HL-60 (cell line): ENCODE measurements at regions not wholly inside any gene's neighbourhood (a gene's known extent, or its start where the extent isn't known, plus 50 kb on each side); places are given as distances from the start of the nearest gene placed in this dataset.

Experiments
- DNase-seq, 2 experiments: peaks; one replicate each; pipeline ENCODE4 v3.0.0-alpha.2; 2010 to 2020; ENCODE audit warnings: low read depth in 1 of 2, low spot score in 1 of 2
- H3K27ac ChIP-seq: fragments of 250-450 bp; sonication (Bioruptor Pico); replicated peaks from 2 replicates; pipeline ENCODE4 v1.5.1; 2020; ENCODE audit warnings: mild to moderate bottlenecking, moderate library complexity
- H3K27me3 ChIP-seq: fragments of 250-450 bp; sonication (Bioruptor Pico); 2 replicates; pipeline ENCODE4 v1.5.1; 2021; ENCODE audit warnings: mild to moderate bottlenecking, moderate library complexity; ENCODE audit not compliant: insufficient read depth, poor library complexity, severe bottlenecking
- H3K4me3 ChIP-seq: replicated peaks from 2 replicates; pipeline ENCODE4 v1.5.1; 2011; ENCODE audit warnings: mild to moderate bottlenecking, control low read depth, low read length; ENCODE audit not compliant: insufficient read depth
- GABPA ChIP-seq: IDR thresholded peaks from 2 replicates; pipeline ENCODE4 v1.6.1; 2012; ENCODE audit warnings: low read depth
- POLR2AphosphoS5 ChIP-seq: IDR thresholded peaks from 2 replicates; pipeline ENCODE4 v1.6.1; 2012; ENCODE audit warnings: low read depth
- SPI1 ChIP-seq: IDR thresholded peaks from 2 replicates; pipeline ENCODE4 v1.6.1; 2012; ENCODE audit warnings: low read depth, mild to moderate bottlenecking, borderline replicate concordance
- TF ChIP-seq, protein P1 (sequence below): IDR thresholded peaks from one replicate; pipeline ENCODE4 v1.5.1; 2011; ENCODE audit warnings: low read length, control low read depth, inconsistent platforms; ENCODE audit not compliant: insufficient read depth
- TF ChIP-seq, protein P2 (sequence below): IDR thresholded peaks from 2 replicates; pipeline ENCODE4 v1.6.1; 2012; ENCODE audit warnings: low read depth; ENCODE audit not compliant: insufficient replicate concordance

DNA sequence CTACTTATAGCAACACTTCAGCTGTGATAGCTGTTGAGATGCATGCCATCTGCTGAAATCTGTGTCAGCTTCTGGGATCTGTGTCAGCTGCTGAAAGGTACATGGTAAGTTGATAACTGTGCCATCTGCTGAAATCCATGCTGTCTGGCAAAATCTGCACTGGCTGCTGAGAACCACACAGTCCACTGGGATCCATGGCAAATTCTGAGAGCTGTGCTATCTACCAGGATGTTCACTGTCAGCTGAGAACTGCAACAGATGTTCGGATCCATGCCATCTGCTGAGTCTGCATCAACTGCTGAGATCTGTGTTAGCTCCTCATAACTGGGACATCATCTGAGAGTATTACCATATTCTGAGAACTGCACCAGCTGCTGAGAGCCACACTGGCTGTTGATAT is 430.5 kb upstream of the POU3F4 start:
- Histone ChIP-seq H3K27ac (no peak overlapping the region), H3K4me3 (no peak overlapping the region), H3K27me3 (no peaks in the 10 kb centered on the region)
- TF ChIP-seq, protein P1, sequence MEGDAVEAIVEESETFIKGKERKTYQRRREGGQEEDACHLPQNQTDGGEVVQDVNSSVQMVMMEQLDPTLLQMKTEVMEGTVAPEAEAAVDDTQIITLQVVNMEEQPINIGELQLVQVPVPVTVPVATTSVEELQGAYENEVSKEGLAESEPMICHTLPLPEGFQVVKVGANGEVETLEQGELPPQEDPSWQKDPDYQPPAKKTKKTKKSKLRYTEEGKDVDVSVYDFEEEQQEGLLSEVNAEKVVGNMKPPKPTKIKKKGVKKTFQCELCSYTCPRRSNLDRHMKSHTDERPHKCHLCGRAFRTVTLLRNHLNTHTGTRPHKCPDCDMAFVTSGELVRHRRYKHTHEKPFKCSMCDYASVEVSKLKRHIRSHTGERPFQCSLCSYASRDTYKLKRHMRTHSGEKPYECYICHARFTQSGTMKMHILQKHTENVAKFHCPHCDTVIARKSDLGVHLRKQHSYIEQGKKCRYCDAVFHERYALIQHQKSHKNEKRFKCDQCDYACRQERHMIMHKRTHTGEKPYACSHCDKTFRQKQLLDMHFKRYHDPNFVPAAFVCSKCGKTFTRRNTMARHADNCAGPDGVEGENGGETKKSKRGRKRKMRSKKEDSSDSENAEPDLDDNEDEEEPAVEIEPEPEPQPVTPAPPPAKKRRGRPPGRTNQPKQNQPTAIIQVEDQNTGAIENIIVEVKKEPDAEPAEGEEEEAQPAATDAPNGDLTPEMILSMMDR: no peak
- TF ChIP-seq, protein P2, sequence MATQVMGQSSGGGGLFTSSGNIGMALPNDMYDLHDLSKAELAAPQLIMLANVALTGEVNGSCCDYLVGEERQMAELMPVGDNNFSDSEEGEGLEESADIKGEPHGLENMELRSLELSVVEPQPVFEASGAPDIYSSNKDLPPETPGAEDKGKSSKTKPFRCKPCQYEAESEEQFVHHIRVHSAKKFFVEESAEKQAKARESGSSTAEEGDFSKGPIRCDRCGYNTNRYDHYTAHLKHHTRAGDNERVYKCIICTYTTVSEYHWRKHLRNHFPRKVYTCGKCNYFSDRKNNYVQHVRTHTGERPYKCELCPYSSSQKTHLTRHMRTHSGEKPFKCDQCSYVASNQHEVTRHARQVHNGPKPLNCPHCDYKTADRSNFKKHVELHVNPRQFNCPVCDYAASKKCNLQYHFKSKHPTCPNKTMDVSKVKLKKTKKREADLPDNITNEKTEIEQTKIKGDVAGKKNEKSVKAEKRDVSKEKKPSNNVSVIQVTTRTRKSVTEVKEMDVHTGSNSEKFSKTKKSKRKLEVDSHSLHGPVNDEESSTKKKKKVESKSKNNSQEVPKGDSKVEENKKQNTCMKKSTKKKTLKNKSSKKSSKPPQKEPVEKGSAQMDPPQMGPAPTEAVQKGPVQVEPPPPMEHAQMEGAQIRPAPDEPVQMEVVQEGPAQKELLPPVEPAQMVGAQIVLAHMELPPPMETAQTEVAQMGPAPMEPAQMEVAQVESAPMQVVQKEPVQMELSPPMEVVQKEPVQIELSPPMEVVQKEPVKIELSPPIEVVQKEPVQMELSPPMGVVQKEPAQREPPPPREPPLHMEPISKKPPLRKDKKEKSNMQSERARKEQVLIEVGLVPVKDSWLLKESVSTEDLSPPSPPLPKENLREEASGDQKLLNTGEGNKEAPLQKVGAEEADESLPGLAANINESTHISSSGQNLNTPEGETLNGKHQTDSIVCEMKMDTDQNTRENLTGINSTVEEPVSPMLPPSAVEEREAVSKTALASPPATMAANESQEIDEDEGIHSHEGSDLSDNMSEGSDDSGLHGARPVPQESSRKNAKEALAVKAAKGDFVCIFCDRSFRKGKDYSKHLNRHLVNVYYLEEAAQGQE: no peak
- no peak for TF ChIP-seq GABPA
- TF ChIP-seq POLR2AphosphoS5: no peak
- no peak for TF ChIP-seq SPI1
- no peak for DNase-seq

DNA sequence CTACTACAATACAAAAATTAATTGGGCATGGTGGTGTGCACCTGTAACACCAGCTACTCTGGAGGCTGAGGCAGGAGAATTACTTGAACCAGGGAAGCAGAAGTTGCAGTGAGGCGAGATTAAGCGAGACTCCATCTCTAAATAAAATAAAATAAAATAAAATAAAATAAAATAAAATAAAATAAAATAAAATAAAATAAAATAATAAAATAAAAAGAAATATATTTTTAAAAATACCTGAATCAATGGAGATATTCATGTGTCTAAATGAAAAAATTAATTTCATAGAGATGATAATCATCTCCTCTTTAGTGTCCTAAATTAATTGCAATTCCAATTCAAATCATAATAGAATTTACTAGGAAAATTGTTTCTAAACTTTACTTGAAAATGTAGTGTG is 406.1 kb upstream of the POU3F4 start:
- Histone ChIP-seq H3K4me3 (no peak overlapping the region), H3K27ac (no peak overlapping the region), H3K27me3 (no peaks in the 10 kb centered on the region)
- no peak for DNase-seq
- TF ChIP-seq, protein P2: no peak

DNA sequence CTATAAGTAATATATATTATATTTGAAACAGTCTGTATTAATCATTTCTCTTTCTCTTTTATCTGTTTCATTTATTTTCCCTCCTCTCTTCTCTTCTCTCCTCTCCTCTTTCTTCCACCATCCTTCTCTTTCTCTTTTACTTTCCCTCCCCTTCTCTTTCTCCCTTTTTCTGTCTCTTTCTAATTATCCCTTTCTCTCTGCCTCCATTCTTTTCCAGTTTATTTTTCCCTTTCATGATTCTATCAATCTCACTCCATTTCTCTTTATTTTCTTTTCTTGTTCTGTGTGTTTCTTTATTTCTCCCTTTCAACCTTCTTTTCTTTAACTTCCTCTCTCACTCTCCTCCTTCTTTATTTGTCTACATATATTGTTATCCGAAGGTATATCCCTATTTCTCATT is 399.8 kb upstream of the POU3F4 start:
- Histone ChIP-seq H3K4me3 (no peak overlapping the region), H3K27me3 (no peaks in the 10 kb centered on the region), H3K27ac (no peak overlapping the region)
- no peak for DNase-seq
- TF ChIP-seq SPI1: no peak
- no peak for TF ChIP-seq GABPA
- TF ChIP-seq, protein P1: no peak
- no peak for TF ChIP-seq POLR2AphosphoS5
- TF ChIP-seq, protein P2: no peak

DNA sequence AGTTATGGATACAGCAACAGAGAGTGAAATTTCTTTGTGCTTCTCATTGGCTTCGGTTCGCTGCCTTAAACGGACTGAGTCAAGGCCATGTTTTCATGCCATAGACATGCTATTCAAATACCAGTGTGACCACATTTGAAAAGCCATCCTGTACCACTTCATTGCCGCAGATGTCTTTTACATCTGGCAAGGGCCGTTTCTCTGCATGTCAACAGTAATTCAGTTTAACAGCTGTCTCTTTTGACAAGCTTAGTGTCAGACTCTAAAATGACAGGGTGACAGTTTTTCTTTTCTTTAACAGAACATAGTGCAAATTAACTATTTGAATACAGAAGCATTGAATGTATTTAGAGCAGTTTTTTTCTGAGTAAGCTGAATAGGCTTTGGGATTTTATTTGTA is 362.2 kb upstream of the POU3F4 start:
- Histone ChIP-seq H3K27me3 (no peaks in the 10 kb centered on the region), H3K4me3 (no peak overlapping the region), H3K27ac (no peak overlapping the region)
- DNase-seq: no peak
- no peak for TF ChIP-seq POLR2AphosphoS5
